SK-N-SH treated with all-trans-retinoic acid at 6 μM for 48 hours (cell line): ENCODE measurements at regions not wholly inside any gene's neighbourhood (a gene's known extent, or its start where the extent isn't known, plus 50 kb on each side); places are given as distances from the start of the nearest gene placed in this dataset.

Experiments used
- ATAC-seq: fragments of 200-7000 bp; cut with Tn5 transposase; 3 replicates; pipeline ENCODE4 v1.9.1; 2020; ENCODE audit warnings: mild to moderate bottlenecking, moderate library complexity
- ARNTL ChIP-seq: fragments of 450-650 bp; formaldehyde crosslinking; IDR thresholded peaks from 2 replicates; pipeline ENCODE4 v1.5.0; 2020; ENCODE audit warnings: low read depth, mild to moderate bottlenecking, moderate library complexity, borderline replicate concordance
- BACH2 ChIP-seq: fragments of 250-450 bp; sonication (Bioruptor Pico); IDR thresholded peaks from 2 replicates; pipeline ENCODE4 v1.9.0; 2021; ENCODE audit warnings: mild to moderate bottlenecking, borderline replicate concordance
- CSDC2 ChIP-seq: fragments of 250-450 bp; sonication (Bioruptor Pico); IDR thresholded peaks from 2 replicates; pipeline ENCODE4 v1.5.0; 2020; ENCODE audit warnings: mild to moderate bottlenecking, moderate library complexity
- ESRRG ChIP-seq: fragments of 250-450 bp; sonication (Bioruptor Pico); IDR thresholded peaks from 2 replicates; pipeline ENCODE4 v1.6.1; 2021; ENCODE audit warnings: mild to moderate bottlenecking
- GLIS3 ChIP-seq: fragments of 250-450 bp; sonication (Bioruptor Pico); IDR thresholded peaks from 2 replicates; pipeline ENCODE4 v1.5.0; 2020; ENCODE audit warnings: mild to moderate bottlenecking, moderate library complexity
- ISL1 ChIP-seq: fragments of 250-450 bp; sonication (Bioruptor Pico); IDR thresholded peaks from 2 replicates; pipeline ENCODE4 v2.1.2; 2022; ENCODE audit warnings: mild to moderate bottlenecking, moderate library complexity
- OSR1 ChIP-seq: fragments of 250-450 bp; sonication (Bioruptor Pico); IDR thresholded peaks from 2 replicates; pipeline ENCODE4 v1.8.0; 2022; ENCODE audit warnings: moderate library complexity, mild to moderate bottlenecking, inconsistent platforms
- POU6F1 ChIP-seq: fragments of 250-450 bp; sonication (Bioruptor Pico); IDR thresholded peaks from 2 replicates; pipeline ENCODE4 v1.8.0; 2021; ENCODE audit warnings: low read depth, mild to moderate bottlenecking, moderate library complexity, borderline replicate concordance
- PPARA ChIP-seq: fragments of 250-450 bp; sonication (Bioruptor Pico); IDR thresholded peaks from 2 replicates; pipeline ENCODE4 v1.5.0; 2020; ENCODE audit warnings: mild to moderate bottlenecking, borderline replicate concordance
- RARB ChIP-seq: fragments of 250-450 bp; sonication (Bioruptor Pico); IDR thresholded peaks from 2 replicates; pipeline ENCODE4 v1.8.0; 2021; ENCODE audit warnings: mild to moderate bottlenecking, moderate library complexity
- SNAI2 ChIP-seq: fragments of 250-450 bp; sonication (Bioruptor Pico); IDR thresholded peaks from 2 replicates; pipeline ENCODE4 v1.5.0; 2020; ENCODE audit warnings: mild to moderate bottlenecking, moderate library complexity
- TCF4 ChIP-seq: fragments of 250-450 bp; sonication (Bioruptor Pico); IDR thresholded peaks from 2 replicates; pipeline ENCODE4 v1.8.0; 2021; ENCODE audit warnings: mild to moderate bottlenecking, moderate library complexity, borderline replicate concordance
- ZC3H10 ChIP-seq: fragments of 250-450 bp; sonication (Bioruptor Pico); IDR thresholded peaks from 2 replicates; pipeline ENCODE4 v1.5.1; 2021; ENCODE audit warnings: mild to moderate bottlenecking, moderate library complexity
- ZFP3 ChIP-seq: fragments of 250-450 bp; sonication (Bioruptor Pico); IDR thresholded peaks from 2 replicates; pipeline ENCODE4 v1.5.0; 2020; ENCODE audit warnings: mild to moderate bottlenecking, moderate library complexity
- ZFP30 ChIP-seq: fragments of 450-650 bp; formaldehyde crosslinking; IDR thresholded peaks from 2 replicates; pipeline ENCODE4 v1.5.0; 2022; ENCODE audit warnings: mild to moderate bottlenecking, moderate library complexity
- ZNF565 ChIP-seq: fragments of 450-650 bp; formaldehyde crosslinking; conservative IDR thresholded peaks from 2 replicates; pipeline ENCODE4 v1.5.0; 2020; ENCODE audit warnings: low read depth, mild to moderate bottlenecking, moderate library complexity
- ZNF70 ChIP-seq: fragments of 450-650 bp; formaldehyde crosslinking; IDR thresholded peaks from 2 replicates; pipeline ENCODE4 v1.5.0; 2020; ENCODE audit warnings: mild to moderate bottlenecking, moderate library complexity
- ZNF8 ChIP-seq: fragments of 450-650 bp; formaldehyde crosslinking; IDR thresholded peaks from 2 replicates; pipeline ENCODE4 v1.5.0; 2020; ENCODE audit warnings: mild to moderate bottlenecking, moderate library complexity
- TF ChIP-seq, protein P1 (sequence below): fragments of 250-450 bp; sonication (Bioruptor Pico); IDR thresholded peaks from 2 replicates; pipeline ENCODE4 v1.8.0; 2020; ENCODE audit warnings: mild to moderate bottlenecking, moderate library complexity, borderline replicate concordance
- TF ChIP-seq, protein P2 (sequence below): fragments of 250-450 bp; sonication (Bioruptor Pico); IDR thresholded peaks from 2 replicates; pipeline ENCODE4 v1.5.1; 2021; ENCODE audit warnings: mild to moderate bottlenecking, moderate library complexity
- TF ChIP-seq, protein P3 (sequence below): fragments of 250-450 bp; sonication (Bioruptor Pico); IDR thresholded peaks from 2 replicates; pipeline ENCODE4 v1.5.1; 2020; ENCODE audit warnings: low read depth, mild to moderate bottlenecking, moderate library complexity

DNA sequence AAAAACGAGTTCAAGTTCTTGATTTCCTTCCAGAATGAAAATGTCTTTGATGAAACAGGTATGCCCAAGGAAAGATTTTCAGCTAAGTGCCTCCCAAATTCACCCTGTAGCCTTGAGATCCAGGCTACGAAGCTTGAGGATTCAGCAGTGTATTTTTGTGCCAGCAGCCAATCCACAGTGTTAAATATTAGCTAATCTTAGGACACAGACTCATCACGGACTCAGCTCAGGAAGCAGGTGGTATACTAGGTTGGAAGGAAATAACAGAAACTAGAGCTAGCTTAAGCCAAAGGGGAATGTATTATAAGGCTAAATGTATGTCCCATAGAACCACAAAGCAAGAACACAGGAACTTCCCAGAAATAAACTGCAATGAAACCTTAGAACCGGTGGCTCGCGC is 151.0 kb upstream of the PRSS1 start (continued):
- TF ChIP-seq, protein P1, sequence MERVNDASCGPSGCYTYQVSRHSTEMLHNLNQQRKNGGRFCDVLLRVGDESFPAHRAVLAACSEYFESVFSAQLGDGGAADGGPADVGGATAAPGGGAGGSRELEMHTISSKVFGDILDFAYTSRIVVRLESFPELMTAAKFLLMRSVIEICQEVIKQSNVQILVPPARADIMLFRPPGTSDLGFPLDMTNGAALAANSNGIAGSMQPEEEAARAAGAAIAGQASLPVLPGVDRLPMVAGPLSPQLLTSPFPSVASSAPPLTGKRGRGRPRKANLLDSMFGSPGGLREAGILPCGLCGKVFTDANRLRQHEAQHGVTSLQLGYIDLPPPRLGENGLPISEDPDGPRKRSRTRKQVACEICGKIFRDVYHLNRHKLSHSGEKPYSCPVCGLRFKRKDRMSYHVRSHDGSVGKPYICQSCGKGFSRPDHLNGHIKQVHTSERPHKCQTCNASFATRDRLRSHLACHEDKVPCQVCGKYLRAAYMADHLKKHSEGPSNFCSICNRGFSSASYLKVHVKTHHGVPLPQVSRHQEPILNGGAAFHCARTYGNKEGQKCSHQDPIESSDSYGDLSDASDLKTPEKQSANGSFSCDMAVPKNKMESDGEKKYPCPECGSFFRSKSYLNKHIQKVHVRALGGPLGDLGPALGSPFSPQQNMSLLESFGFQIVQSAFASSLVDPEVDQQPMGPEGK = no peak
- TF ChIP-seq, protein P2, sequence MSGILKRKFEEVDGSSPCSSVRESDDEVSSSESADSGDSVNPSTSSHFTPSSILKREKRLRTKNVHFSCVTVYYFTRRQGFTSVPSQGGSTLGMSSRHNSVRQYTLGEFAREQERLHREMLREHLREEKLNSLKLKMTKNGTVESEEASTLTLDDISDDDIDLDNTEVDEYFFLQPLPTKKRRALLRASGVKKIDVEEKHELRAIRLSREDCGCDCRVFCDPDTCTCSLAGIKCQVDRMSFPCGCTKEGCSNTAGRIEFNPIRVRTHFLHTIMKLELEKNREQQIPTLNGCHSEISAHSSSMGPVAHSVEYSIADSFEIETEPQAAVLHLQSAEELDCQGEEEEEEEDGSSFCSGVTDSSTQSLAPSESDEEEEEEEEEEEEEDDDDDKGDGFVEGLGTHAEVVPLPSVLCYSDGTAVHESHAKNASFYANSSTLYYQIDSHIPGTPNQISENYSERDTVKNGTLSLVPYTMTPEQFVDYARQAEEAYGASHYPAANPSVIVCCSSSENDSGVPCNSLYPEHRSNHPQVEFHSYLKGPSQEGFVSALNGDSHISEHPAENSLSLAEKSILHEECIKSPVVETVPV (CRISPR knock-in tag) = no peak
- TF ChIP-seq GLIS3 = no peak
- TF ChIP-seq ISL1 (CRISPR knock-in tag) = no peak
- TF ChIP-seq CSDC2 (CRISPR knock-in tag) = no peak

DNA sequence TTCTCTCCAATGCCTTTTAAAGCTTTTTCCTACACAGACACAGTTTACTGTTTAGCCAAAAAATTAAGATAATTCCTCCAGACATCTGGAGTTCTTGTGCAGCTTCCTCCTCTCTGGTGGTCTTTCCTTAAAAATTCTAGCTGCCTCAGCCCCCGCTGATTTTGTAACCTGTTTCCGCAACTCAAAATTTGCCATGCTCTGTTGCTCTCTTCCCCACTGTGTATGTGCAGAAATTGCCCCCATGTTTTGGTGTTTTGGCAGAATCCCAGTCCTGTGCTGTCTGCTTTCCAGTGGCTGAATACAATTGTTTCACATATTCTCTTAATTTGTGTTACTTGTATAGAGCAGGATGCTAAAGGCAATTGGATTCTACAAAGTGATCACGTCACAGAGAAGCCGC is 151.7 kb upstream of the PRSS1 start:
- TF ChIP-seq TCF4 (CRISPR knock-in tag) (no peak), GLIS3 (no peak), ISL1 (CRISPR knock-in tag) (no peak), OSR1 (CRISPR knock-in tag) (no peak)
- TF ChIP-seq, protein P3, sequence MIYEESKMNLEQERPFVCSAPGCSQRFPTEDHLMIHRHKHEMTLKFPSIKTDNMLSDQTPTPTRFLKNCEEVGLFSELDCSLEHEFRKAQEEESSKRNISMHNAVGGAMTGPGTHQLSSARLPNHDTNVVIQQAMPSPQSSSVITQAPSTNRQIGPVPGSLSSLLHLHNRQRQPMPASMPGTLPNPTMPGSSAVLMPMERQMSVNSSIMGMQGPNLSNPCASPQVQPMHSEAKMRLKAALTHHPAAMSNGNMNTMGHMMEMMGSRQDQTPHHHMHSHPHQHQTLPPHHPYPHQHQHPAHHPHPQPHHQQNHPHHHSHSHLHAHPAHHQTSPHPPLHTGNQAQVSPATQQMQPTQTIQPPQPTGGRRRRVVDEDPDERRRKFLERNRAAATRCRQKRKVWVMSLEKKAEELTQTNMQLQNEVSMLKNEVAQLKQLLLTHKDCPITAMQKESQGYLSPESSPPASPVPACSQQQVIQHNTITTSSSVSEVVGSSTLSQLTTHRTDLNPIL (CRISPR knock-in tag) = no peak
- TF ChIP-seq, protein P2 (CRISPR knock-in tag) = no peak
- ATAC-seq = no peak

DNA sequence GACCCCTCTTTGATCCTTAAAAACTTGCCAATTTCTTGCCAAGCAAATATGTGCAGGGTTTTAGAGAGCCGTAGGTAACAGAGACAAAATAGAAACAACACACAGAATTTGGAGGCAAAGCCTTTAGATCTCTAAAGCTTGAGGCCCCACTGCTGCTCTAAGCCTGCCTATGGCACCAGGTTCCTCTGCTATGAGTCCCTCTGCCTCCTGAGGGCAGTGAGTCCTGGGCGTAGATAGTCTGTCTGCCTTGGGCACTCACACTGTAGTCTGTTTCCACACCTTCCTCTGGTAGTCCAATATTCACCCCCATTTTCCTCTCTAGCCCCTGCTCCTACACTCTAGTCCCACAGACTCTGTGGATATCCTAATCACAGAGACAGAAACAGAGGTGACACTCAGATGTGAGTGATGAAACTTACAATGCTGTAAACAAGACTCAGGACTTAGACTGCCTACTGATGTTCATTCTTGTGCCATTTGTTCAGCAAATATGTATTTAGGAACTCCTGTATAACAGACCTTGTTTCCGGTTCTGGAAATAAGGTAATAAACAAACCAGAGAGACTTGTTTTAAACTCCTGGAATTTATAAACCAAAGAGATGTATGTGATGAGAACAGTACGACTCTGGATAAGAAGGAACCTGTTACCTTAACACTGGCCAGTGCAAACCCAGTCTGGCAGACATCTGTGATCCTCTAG is 153.3 kb upstream of the PRSS1 start:
- TF ChIP-seq TCF4 (CRISPR knock-in tag) = no peak
- no peak for TF ChIP-seq POU6F1 (CRISPR knock-in tag)
- no peak for TF ChIP-seq ZNF70 (CRISPR knock-in tag)
- no peak for TF ChIP-seq ZFP30 (CRISPR knock-in tag)
- TF ChIP-seq, protein P2 (CRISPR knock-in tag) = no peak
- TF ChIP-seq PPARA = no peak
- TF ChIP-seq ARNTL (CRISPR knock-in tag) = no peak
- no peak for TF ChIP-seq RARB (CRISPR knock-in tag)
- no peak for TF ChIP-seq GLIS3
- no peak for TF ChIP-seq ZNF8 (CRISPR knock-in tag)
- TF ChIP-seq, protein P3 (CRISPR knock-in tag) = no peak
- TF ChIP-seq ZFP3 = no peak
- TF ChIP-seq CSDC2 (CRISPR knock-in tag) = no peak
- TF ChIP-seq SNAI2 (CRISPR knock-in tag) = no peak
- TF ChIP-seq, protein P1 = no peak
- no peak for TF ChIP-seq BACH2 (CRISPR knock-in tag)
- TF ChIP-seq ESRRG (CRISPR knock-in tag) = no peak
- TF ChIP-seq ZC3H10 (CRISPR knock-in tag) = no peak
- no peak for TF ChIP-seq ZNF565 (CRISPR knock-in tag)
- peak; percentile 46; the same call in 2 of the 3 replicates for ATAC-seq
